ENCODE measurements at regions not wholly inside any gene's neighbourhood (a gene's known extent, or its start where the extent isn't known, plus 50 kb on each side); places are given as distances from the start of the nearest gene placed in this dataset.
"Not testable (repeated sequence)": the region's sequence is repeated elsewhere in the genome, so short reads cannot be mapped to it uniquely, and the experiment has no call there.

DNA sequence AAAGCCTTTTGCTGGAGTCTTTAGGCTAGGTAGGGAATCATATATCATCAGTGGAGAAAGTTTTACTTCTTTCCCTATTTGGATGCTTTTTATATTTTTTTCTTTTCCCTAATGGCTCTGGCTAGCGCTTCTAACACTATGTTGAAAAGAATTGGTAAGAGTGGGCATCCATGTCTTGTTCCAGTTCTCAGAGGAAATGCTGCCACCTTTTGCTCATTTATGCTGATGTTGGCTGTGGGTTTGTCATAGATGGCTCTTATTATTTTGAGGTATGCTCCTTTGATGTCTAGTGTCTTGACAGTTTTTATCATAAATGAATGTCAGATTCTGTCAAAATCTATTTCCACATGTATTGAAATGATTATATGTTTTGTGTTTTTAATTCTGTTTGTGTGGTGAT is 1544.1 kb downstream of the REEP3 start:
- TF ChIP-seq CTCF (IDR thresholded peaks at IDR 0.05; ENCODE audit: low read depth, low read length) = no peak
- no peaks in the 10 kb centered on the region for H3K4me1 ChIP-seq (ENCODE audit: low read length)
- no peak overlapping the region for H3K4me2 ChIP-seq (ENCODE audit: low read length)
- H2AFZ ChIP-seq (ENCODE audit: low read depth, low read length) = no peak overlapping the region
- no peak overlapping the region for H3K27ac ChIP-seq (ENCODE audit: low read length)
- no peak overlapping the region for H3K4me3 ChIP-seq (ENCODE audit: low read length)
- no peaks in the 10 kb centered on the region for H3K27me3 ChIP-seq (ENCODE audit: low read depth, low read length)
- no peaks in the 10 kb centered on the region for H4K20me1 ChIP-seq (ENCODE audit: insufficient read depth, low read length)
- H3K9ac ChIP-seq (ENCODE audit: low read length) = no peak overlapping the region
- no peaks in the 10 kb centered on the region for H3K36me3 ChIP-seq (replicated peaks; ENCODE audit: low read depth, low read length)
- H3K79me2 ChIP-seq (ENCODE audit: low read length) = no peaks in the 10 kb centered on the region
- no peaks in the 10 kb centered on the region for H3K9me3 ChIP-seq (ENCODE audit: insufficient read depth, low read length)

DNA sequence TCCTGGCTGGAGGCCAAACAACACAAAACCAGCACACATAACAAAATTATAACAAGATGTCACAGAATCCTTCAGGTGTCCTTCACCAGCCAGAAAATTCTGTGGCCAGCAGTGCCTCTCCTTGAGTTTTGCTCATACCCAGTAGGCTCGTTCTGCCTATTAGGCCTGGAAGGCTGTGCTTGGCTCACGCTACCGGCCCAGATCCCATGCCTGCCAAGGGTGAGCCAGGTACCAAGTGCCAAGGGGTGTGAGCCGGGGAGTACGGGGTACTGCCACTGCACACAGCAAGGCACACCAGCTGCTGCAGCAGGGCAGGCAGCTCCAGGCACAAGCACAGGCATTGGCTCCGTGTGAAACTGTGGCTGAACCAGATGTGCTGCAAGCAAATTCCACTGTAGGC is 1562.0 kb downstream of the REEP3 start:
- H3K4me2 ChIP-seq (ENCODE audit: low read length) = no peak overlapping the region
- no peak overlapping the region for H2AFZ ChIP-seq (ENCODE audit: low read depth, low read length)
- TF ChIP-seq CTCF (IDR thresholded peaks at IDR 0.05; ENCODE audit: low read depth, low read length) (no peak), EZH2phosphoT487 (IDR thresholded peaks at IDR 0.05; ENCODE audit: low read depth) (no peak)

DNA sequence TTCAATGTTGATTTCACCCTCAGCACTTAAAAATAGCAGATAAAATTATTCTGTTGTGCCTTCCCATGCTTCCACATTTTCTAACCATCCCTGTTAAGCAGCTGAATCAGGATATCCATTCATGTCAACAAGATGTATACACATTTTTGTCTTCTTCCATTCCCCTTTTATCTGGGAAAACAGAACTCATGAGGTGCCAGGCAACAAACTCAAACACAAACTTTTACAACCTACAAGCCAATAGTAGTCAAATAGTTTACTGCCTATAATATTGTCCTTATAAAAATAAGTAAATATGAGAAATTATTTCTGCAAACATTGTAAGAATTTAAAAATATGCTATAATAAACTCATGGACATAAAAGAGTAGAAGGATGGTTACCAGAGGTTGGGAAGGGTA is 1569.8 kb downstream of the REEP3 start:
- no peaks in the 10 kb centered on the region for H3K79me2 ChIP-seq (ENCODE audit: low read length)
- no peak for TF ChIP-seq CTCF (IDR thresholded peaks at IDR 0.05; ENCODE audit: low read depth, low read length)
- no peak for TF ChIP-seq EZH2phosphoT487 (IDR thresholded peaks at IDR 0.05; ENCODE audit: low read depth)
- H3K9me3 ChIP-seq (ENCODE audit: insufficient read depth, low read length) = no peaks in the 10 kb centered on the region
- H4K20me1 ChIP-seq (ENCODE audit: insufficient read depth, low read length) = no peaks in the 10 kb centered on the region
- no peaks in the 10 kb centered on the region for H3K4me1 ChIP-seq (ENCODE audit: low read length)
- H3K4me3 ChIP-seq (ENCODE audit: low read length) = no peak overlapping the region
- no peaks in the 10 kb centered on the region for H3K36me3 ChIP-seq (replicated peaks; ENCODE audit: low read depth, low read length)
- H3K4me2 ChIP-seq (ENCODE audit: low read length) = no peak overlapping the region
- no peak overlapping the region for H3K9ac ChIP-seq (ENCODE audit: low read length)
- H3K27ac ChIP-seq (ENCODE audit: low read length) = no peak overlapping the region
- H2AFZ ChIP-seq (ENCODE audit: low read depth, low read length) = no peak overlapping the region
- H3K27me3 ChIP-seq (ENCODE audit: low read depth, low read length) = no peaks in the 10 kb centered on the region

More for the DNA sequence above, 1562.0 kb downstream of the REEP3 start:
- no peaks in the 10 kb centered on the region for H3K79me2 ChIP-seq (ENCODE audit: low read length)
- no peak overlapping the region for H3K9ac ChIP-seq (ENCODE audit: low read length)
- H4K20me1 ChIP-seq (ENCODE audit: insufficient read depth, low read length) = no peaks in the 10 kb centered on the region
- H3K36me3 ChIP-seq (replicated peaks; ENCODE audit: low read depth, low read length) = no peaks in the 10 kb centered on the region
- no peaks in the 10 kb centered on the region for H3K4me1 ChIP-seq (ENCODE audit: low read length)
- no peak overlapping the region for H3K4me3 ChIP-seq (ENCODE audit: low read length)
- no peaks in the 10 kb centered on the region for H3K9me3 ChIP-seq (ENCODE audit: insufficient read depth, low read length)
- H3K27me3 ChIP-seq (ENCODE audit: low read depth, low read length) = no peaks in the 10 kb centered on the region
- H3K27ac ChIP-seq (ENCODE audit: low read length) = no peak overlapping the region

DNA sequence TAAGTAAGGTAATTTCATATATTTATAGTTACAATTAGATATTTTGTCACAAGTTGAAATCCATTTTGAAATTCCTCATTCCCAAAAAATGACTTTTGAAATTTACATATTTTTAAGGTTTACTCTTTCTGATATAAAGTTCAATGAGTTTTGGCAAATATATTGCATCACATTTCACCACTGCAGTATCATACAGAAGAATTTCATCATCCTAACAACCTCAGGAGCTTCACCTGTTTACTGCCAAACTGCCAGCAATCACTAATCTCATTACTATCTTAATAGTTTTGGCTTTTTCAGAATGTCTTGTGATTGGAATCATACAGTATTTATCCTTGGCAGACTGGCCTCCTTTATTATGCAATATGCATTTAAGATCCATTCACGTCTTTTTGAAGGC is 1578.9 kb downstream of the REEP3 start:
- Histone ChIP-seq H3K4me2 (ENCODE audit: low read length) (no peak overlapping the region), H3K9ac (ENCODE audit: low read length) (no peak overlapping the region), H3K27me3 (ENCODE audit: low read depth, low read length) (no peaks in the 10 kb centered on the region), H3K4me1 (ENCODE audit: low read length) (no peaks in the 10 kb centered on the region), H3K79me2 (ENCODE audit: low read length) (no peaks in the 10 kb centered on the region), H2AFZ (ENCODE audit: low read depth, low read length) (no peak overlapping the region), H3K9me3 (ENCODE audit: insufficient read depth, low read length) (no peaks in the 10 kb centered on the region), H4K20me1 (ENCODE audit: insufficient read depth, low read length) (no peaks in the 10 kb centered on the region), H3K4me3 (ENCODE audit: low read length) (no peak overlapping the region), H3K36me3 (replicated peaks; ENCODE audit: low read depth, low read length) (no peaks in the 10 kb centered on the region), H3K27ac (ENCODE audit: low read length) (no peak overlapping the region)
- TF ChIP-seq CTCF (IDR thresholded peaks at IDR 0.05; ENCODE audit: low read depth, low read length) (no peak), EZH2phosphoT487 (IDR thresholded peaks at IDR 0.05; ENCODE audit: low read depth) (no peak)

- H2AFZ ChIP-seq (ENCODE audit: low read depth, low read length); H3K36me3 ChIP-seq (replicated peaks; ENCODE audit: low read depth, low read length); H3K4me3 ChIP-seq (ENCODE audit: low read length); H3K27me3 ChIP-seq (ENCODE audit: low read depth, low read length); H3K4me2 ChIP-seq (ENCODE audit: low read length); H4K20me1 ChIP-seq (ENCODE audit: insufficient read depth, low read length); H3K4me1 ChIP-seq (ENCODE audit: low read length); H3K9me3 ChIP-seq (ENCODE audit: insufficient read depth, low read length); H3K79me2 ChIP-seq (ENCODE audit: low read length); H3K9ac ChIP-seq (ENCODE audit: low read length); H3K27ac ChIP-seq (ENCODE audit: low read length): not testable (repeated sequence)
Measured at GRCh38 chr10:65100881-65101280, 1579.7 kb downstream of the REEP3 start.
